ENCODE measurements at regions not wholly inside any gene's neighbourhood (a gene's known extent, or its start where the extent isn't known, plus 50 kb on each side); places are given as distances from the start of the nearest gene placed in this dataset.
"Not testable (repeated sequence)": the region's sequence is repeated elsewhere in the genome, so short reads cannot be mapped to it uniquely, and the experiment has no call there.

GRCh38 chr3:139136469-139137202 is 91.9 kb upstream of the PRR23C start:
- H3K4me1 ChIP-seq (ENCODE audit: control insufficient read depth, insufficient read depth, low read length, unreplicated experiment) = no peaks in the 10 kb centered on the region
- peaks cover 2% of the 10 kb centered on the region; the same call in 1 of the 2 replicates for H3K27me3 ChIP-seq (ENCODE audit: insufficient read depth, low read length)
- H3K36me3 ChIP-seq (ENCODE audit: insufficient read depth, low read length) = no peaks in the 10 kb centered on the region
- H3K4me3 ChIP-seq (ENCODE audit: low read depth, low read length) = no peak overlapping the region
- no peak overlapping the region for H3K27ac ChIP-seq (ENCODE audit: low read depth, low read length)
- H2AFZ ChIP-seq (ENCODE audit: low read length, unreplicated experiment) = no peak overlapping the region
- H3K79me2 ChIP-seq (ENCODE audit: control insufficient read depth, insufficient read depth, low read length, unreplicated experiment) = no peaks in the 10 kb centered on the region

- H3K36me3 ChIP-seq (ENCODE audit: insufficient read depth, low read length) = no peaks in the 10 kb centered on the region
- H3K27me3 ChIP-seq (ENCODE audit: insufficient read depth, low read length) = peaks cover 8% of the 10 kb centered on the region; the same call in 1 of the 2 replicates
- H3K4me1 ChIP-seq (ENCODE audit: control insufficient read depth, insufficient read depth, low read length, unreplicated experiment) = no peaks in the 10 kb centered on the region
- H3K79me2 ChIP-seq (ENCODE audit: control insufficient read depth, insufficient read depth, low read length, unreplicated experiment) = no peaks in the 10 kb centered on the region
- H3K4me3 ChIP-seq (ENCODE audit: low read depth, low read length) = no peak overlapping the region
- no peak overlapping the region for H2AFZ ChIP-seq (ENCODE audit: low read length, unreplicated experiment)
- no peak overlapping the region for H3K27ac ChIP-seq (ENCODE audit: low read depth, low read length)
Measured at GRCh38 chr3:139140553-139140952, 95.9 kb upstream of the PRR23C start.

- peaks cover 17% of the 10 kb centered on the region for H3K27me3 ChIP-seq (ENCODE audit: insufficient read depth, low read length)
- not testable (repeated sequence) for H3K4me1 ChIP-seq (ENCODE audit: control insufficient read depth, insufficient read depth, low read length, unreplicated experiment); H3K79me2 ChIP-seq (ENCODE audit: control insufficient read depth, insufficient read depth, low read length, unreplicated experiment); H3K27ac ChIP-seq (ENCODE audit: low read depth, low read length); H2AFZ ChIP-seq (ENCODE audit: low read length, unreplicated experiment); H3K36me3 ChIP-seq (ENCODE audit: insufficient read depth, low read length); H3K4me3 ChIP-seq (ENCODE audit: low read depth, low read length)
Measured at GRCh38 chr3:139145980-139146379, 101.3 kb upstream of the PRR23C start.

- no peaks in the 10 kb centered on the region for H3K79me2 ChIP-seq (ENCODE audit: control insufficient read depth, insufficient read depth, low read length, unreplicated experiment)
- no peak overlapping the region for H3K4me3 ChIP-seq (ENCODE audit: low read depth, low read length)
Measured at GRCh38 chr3:139151530-139151929, 106.8 kb upstream of the PRR23C start.

GRCh38 chr3:139153434-139153833 is 108.7 kb upstream of the PRR23C start:
- H3K27ac ChIP-seq (ENCODE audit: low read depth, low read length); H3K4me1 ChIP-seq (ENCODE audit: control insufficient read depth, insufficient read depth, low read length, unreplicated experiment): not testable (repeated sequence)
- peaks cover 20% of the 10 kb centered on the region for H3K27me3 ChIP-seq (ENCODE audit: insufficient read depth, low read length)

More at GRCh38 chr3:139151530-139151929, 106.8 kb upstream of the PRR23C start:
- Histone ChIP-seq H3K4me1 (ENCODE audit: control insufficient read depth, insufficient read depth, low read length, unreplicated experiment) (no peaks in the 10 kb centered on the region), H3K36me3 (ENCODE audit: insufficient read depth, low read length) (no peaks in the 10 kb centered on the region), H3K27me3 (ENCODE audit: insufficient read depth, low read length) (peaks cover 21% of the 10 kb centered on the region), H2AFZ (ENCODE audit: low read length, unreplicated experiment) (no peak overlapping the region), H3K27ac (ENCODE audit: low read depth, low read length) (no peak overlapping the region)

GRCh38 chr3:139157161-139157932 is 112.7 kb upstream of the PRR23C start:
- Histone ChIP-seq H3K4me1 (ENCODE audit: control insufficient read depth, insufficient read depth, low read length, unreplicated experiment) (no peaks in the 10 kb centered on the region), H3K79me2 (ENCODE audit: control insufficient read depth, insufficient read depth, low read length, unreplicated experiment) (no peaks in the 10 kb centered on the region), H2AFZ (ENCODE audit: low read length, unreplicated experiment) (no peak overlapping the region), H3K27ac (ENCODE audit: low read depth, low read length) (no peak overlapping the region), H3K27me3 (ENCODE audit: insufficient read depth, low read length) (peaks cover 24% of the 10 kb centered on the region; the same call in 1 of the 2 replicates), H3K4me3 (ENCODE audit: low read depth, low read length) (no peak overlapping the region), H3K36me3 (ENCODE audit: insufficient read depth, low read length) (no peaks in the 10 kb centered on the region)

More at GRCh38 chr3:139153434-139153833, 108.7 kb upstream of the PRR23C start:
- H3K36me3 ChIP-seq (ENCODE audit: insufficient read depth, low read length); H3K79me2 ChIP-seq (ENCODE audit: control insufficient read depth, insufficient read depth, low read length, unreplicated experiment); H2AFZ ChIP-seq (ENCODE audit: low read length, unreplicated experiment); H3K4me3 ChIP-seq (ENCODE audit: low read depth, low read length): not testable (repeated sequence)

- Histone ChIP-seq H3K4me3 (ENCODE audit: low read depth, low read length) (no peak overlapping the region), H3K79me2 (ENCODE audit: control insufficient read depth, insufficient read depth, low read length, unreplicated experiment) (no peaks in the 10 kb centered on the region), H3K36me3 (ENCODE audit: insufficient read depth, low read length) (no peaks in the 10 kb centered on the region), H3K4me1 (ENCODE audit: control insufficient read depth, insufficient read depth, low read length, unreplicated experiment) (no peaks in the 10 kb centered on the region), H3K27ac (ENCODE audit: low read depth, low read length) (no peak overlapping the region), H2AFZ (ENCODE audit: low read length, unreplicated experiment) (no peak overlapping the region), H3K27me3 (ENCODE audit: insufficient read depth, low read length) (peaks cover 33% of the 10 kb centered on the region)
Measured at GRCh38 chr3:139159356-139159755, 114.7 kb upstream of the PRR23C start.

- Histone ChIP-seq H3K4me3 (ENCODE audit: low read depth, low read length) (peak overlapping the region; percentile 72), H3K79me2 (ENCODE audit: control insufficient read depth, insufficient read depth, low read length, unreplicated experiment) (no peaks in the 10 kb centered on the region), H3K27me3 (ENCODE audit: insufficient read depth, low read length) (no peaks in the 10 kb centered on the region), H3K36me3 (ENCODE audit: insufficient read depth, low read length) (no peaks in the 10 kb centered on the region), H3K27ac (ENCODE audit: low read depth, low read length) (peak overlapping the region; percentile 47), H2AFZ (ENCODE audit: low read length, unreplicated experiment) (peak overlapping the region; percentile 78), H3K4me1 (ENCODE audit: control insufficient read depth, insufficient read depth, low read length, unreplicated experiment) (no peaks in the 10 kb centered on the region)
Measured at GRCh38 chr3:139173372-139174108, 128.8 kb upstream of the PRR23C start.

- H3K36me3 ChIP-seq (ENCODE audit: insufficient read depth, low read length) = no peaks in the 10 kb centered on the region
- no peak overlapping the region for H3K27ac ChIP-seq (ENCODE audit: low read depth, low read length)
- H3K4me1 ChIP-seq (ENCODE audit: control insufficient read depth, insufficient read depth, low read length, unreplicated experiment) = no peaks in the 10 kb centered on the region
- no peaks in the 10 kb centered on the region for H3K27me3 ChIP-seq (ENCODE audit: insufficient read depth, low read length)
- H2AFZ ChIP-seq (ENCODE audit: low read length, unreplicated experiment) = no peak overlapping the region
- H3K4me3 ChIP-seq (ENCODE audit: low read depth, low read length) = no peak overlapping the region
- no peaks in the 10 kb centered on the region for H3K79me2 ChIP-seq (ENCODE audit: control insufficient read depth, insufficient read depth, low read length, unreplicated experiment)
Measured at GRCh38 chr3:139180489-139180888, 135.8 kb upstream of the PRR23C start.

- Histone ChIP-seq H3K27me3 (ENCODE audit: insufficient read depth, low read length) (no peaks in the 10 kb centered on the region), H3K27ac (ENCODE audit: low read depth, low read length) (no peak overlapping the region), H3K4me3 (ENCODE audit: low read depth, low read length) (no peak overlapping the region), H3K4me1 (ENCODE audit: control insufficient read depth, insufficient read depth, low read length, unreplicated experiment) (no peaks in the 10 kb centered on the region), H2AFZ (ENCODE audit: low read length, unreplicated experiment) (no peak overlapping the region), H3K79me2 (ENCODE audit: control insufficient read depth, insufficient read depth, low read length, unreplicated experiment) (no peaks in the 10 kb centered on the region), H3K36me3 (ENCODE audit: insufficient read depth, low read length) (no peaks in the 10 kb centered on the region)
Measured at GRCh38 chr3:139182143-139182542, 137.5 kb upstream of the PRR23C start.

All from ACC112 (cell line).